Kidney epithelial cell (primary cell): ENCODE measurements at regions not wholly inside any gene's neighbourhood (a gene's known extent, or its start where the extent isn't known, plus 50 kb on each side); places are given as distances from the start of the nearest gene placed in this dataset.
"Not testable (repeated sequence)": the region's sequence is repeated elsewhere in the genome, so short reads cannot be mapped to it uniquely, and the experiment has no call there.

Source experiments
- DNase-seq: peaks from one replicate; pipeline ENCODE4 v3.0.0-alpha.2; 2010; ENCODE audit warnings: low read depth
- H3K27me3 ChIP-seq: 2 replicates; pipeline ENCODE4 v1.6.0; 2011; ENCODE audit warnings: low read length; ENCODE audit not compliant: control insufficient read depth, insufficient read depth
- H3K36me3 ChIP-seq: 2 replicates; pipeline ENCODE4 v1.5.1; 2011; ENCODE audit warnings: low read length; ENCODE audit not compliant: control insufficient read depth, insufficient read depth
- H3K4me3 ChIP-seq: 2 replicates; pipeline ENCODE4 v1.5.1; 2011; ENCODE audit warnings: low read depth, mild to moderate bottlenecking, control low read depth, low read length
- TF ChIP-seq, protein P1 (sequence below): IDR thresholded peaks from 2 replicates; pipeline ENCODE4 v1.5.1; 2011; ENCODE audit warnings: mild to moderate bottlenecking, moderate library complexity, low read length, control low read depth, inconsistent platforms; ENCODE audit not compliant: insufficient read depth, poor library complexity, severe bottlenecking

DNA sequence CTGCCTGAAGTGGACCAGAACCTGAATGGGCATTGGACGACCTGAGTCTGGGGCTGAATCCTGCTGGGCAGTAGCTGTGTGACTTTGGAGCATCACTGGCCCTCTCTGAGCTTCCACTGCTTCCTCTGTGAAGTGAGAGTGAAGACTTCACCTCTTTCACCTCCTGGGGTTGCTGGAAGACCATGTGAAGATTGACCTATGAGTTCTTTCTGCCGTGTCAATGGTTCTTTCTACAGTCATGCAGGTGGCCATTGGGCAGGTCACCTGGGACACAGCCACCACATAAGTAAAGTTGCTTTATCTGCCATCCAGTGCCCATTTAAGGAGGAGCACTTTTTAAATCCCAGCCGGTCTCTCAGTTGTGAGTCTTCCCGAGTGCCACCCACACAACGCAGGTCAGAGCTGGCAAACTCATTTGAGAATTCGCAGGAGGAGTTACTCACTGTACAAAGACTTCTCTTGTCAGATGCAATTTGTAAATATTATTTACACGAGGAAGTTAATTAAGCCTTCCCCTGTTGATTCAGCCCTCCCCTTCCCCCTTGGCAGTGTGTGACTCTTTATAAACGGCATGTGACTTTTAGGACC is 74.8 kb upstream of the TCL1B start:
- Histone ChIP-seq H3K36me3 (no peaks in the 10 kb centered on the region), H3K4me3 (no peak overlapping the region), H3K27me3 (peaks cover 8% of the 10 kb centered on the region)
- no peak for DNase-seq
- TF ChIP-seq, protein P1, sequence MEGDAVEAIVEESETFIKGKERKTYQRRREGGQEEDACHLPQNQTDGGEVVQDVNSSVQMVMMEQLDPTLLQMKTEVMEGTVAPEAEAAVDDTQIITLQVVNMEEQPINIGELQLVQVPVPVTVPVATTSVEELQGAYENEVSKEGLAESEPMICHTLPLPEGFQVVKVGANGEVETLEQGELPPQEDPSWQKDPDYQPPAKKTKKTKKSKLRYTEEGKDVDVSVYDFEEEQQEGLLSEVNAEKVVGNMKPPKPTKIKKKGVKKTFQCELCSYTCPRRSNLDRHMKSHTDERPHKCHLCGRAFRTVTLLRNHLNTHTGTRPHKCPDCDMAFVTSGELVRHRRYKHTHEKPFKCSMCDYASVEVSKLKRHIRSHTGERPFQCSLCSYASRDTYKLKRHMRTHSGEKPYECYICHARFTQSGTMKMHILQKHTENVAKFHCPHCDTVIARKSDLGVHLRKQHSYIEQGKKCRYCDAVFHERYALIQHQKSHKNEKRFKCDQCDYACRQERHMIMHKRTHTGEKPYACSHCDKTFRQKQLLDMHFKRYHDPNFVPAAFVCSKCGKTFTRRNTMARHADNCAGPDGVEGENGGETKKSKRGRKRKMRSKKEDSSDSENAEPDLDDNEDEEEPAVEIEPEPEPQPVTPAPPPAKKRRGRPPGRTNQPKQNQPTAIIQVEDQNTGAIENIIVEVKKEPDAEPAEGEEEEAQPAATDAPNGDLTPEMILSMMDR, result no peak

DNA sequence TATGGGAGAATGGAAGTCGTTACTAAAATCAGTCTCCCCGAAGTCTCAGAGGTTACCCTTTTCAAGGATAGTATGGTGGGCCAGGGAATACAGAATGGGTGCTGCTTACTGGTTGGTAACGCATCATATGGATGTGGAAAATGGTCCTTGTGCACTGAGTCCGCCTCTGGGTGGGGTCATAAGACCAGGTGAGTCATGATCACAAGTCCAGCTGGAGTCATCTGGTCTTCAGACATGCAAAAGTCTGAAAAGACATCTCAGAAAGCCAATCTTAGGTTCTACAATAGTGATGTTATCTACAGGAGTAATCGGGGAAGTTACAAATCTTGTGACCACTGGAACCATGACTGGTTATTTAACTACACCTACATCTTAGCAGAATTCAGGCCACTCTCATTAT is 71.9 kb upstream of the TCL1B start:
- Histone ChIP-seq H3K4me3 (no peak overlapping the region), H3K27me3 (peaks cover 8% of the 10 kb centered on the region), H3K36me3 (no peaks in the 10 kb centered on the region)
- TF ChIP-seq, protein P1, result no peak
- no peak for DNase-seq

DNA sequence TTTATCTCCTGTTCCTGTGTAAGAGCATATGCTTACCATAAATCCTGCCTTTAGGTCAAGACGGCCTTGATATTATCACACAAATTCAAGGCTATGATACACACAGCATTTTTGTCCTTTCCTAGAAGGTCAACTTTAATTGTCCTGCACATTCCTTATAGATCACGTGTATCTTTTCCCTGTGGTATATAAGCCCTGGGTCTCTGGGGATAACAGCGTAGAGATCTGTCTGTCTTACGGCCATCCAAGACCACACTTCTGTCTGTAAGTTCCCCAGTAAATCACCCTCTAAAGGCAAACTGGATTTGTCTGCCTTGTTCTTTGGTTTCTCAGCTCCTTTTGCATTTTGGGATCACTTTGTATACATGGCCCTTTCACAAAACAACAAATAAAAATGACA is 69.5 kb upstream of the TCL1B start:
- Histone ChIP-seq H3K27me3 (peaks cover 2% of the 10 kb centered on the region), H3K4me3 (no peak overlapping the region), H3K36me3 (no peaks in the 10 kb centered on the region)
- DNase-seq, result no peak
- TF ChIP-seq, protein P1, result no peak

DNA sequence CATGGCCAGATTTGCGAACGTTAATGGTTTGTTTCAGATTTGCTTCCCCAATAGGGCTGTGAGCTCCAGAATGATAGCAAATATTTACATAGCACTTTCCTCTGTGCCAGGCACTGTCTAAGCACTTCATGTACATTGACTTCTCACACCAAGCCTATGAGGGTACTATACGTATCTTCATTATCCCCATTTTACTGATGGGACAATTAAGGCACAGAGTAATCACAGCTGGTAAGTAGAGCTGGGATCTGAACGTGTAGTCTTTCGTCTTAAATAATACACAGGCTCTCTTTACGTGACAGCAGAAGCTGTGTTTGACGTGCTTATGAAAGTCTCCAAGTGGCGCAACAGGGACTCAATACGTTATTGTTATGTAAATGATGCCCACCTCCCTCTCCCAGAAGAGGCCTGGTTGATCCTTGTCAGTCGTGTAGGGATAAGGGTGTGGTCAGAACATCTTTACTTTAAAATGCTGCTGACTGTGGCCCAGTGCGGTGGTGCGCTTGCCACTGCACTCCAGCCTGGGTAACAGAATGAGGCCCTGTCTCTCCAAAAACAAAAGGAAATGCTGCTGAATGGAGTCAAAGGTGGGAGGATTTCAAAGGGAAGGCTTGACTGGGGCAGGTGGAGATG is 66.3 kb upstream of the TCL1B start:
- TF ChIP-seq, protein P1, result no peak
- no peak overlapping the region for H3K4me3 ChIP-seq
- no peaks in the 10 kb centered on the region for H3K36me3 ChIP-seq
- no peak for DNase-seq
- no peaks in the 10 kb centered on the region for H3K27me3 ChIP-seq

- no peaks in the 10 kb centered on the region for H3K27me3 ChIP-seq
- H3K4me3 ChIP-seq, result no peak overlapping the region
- H3K36me3 ChIP-seq, result no peaks in the 10 kb centered on the region
- DNase-seq, result no peak
- TF ChIP-seq, protein P1, result no peak
These were observed 65.6 kb upstream of the TCL1B start for GRCh38 chr14:95620659-95621059.

DNA sequence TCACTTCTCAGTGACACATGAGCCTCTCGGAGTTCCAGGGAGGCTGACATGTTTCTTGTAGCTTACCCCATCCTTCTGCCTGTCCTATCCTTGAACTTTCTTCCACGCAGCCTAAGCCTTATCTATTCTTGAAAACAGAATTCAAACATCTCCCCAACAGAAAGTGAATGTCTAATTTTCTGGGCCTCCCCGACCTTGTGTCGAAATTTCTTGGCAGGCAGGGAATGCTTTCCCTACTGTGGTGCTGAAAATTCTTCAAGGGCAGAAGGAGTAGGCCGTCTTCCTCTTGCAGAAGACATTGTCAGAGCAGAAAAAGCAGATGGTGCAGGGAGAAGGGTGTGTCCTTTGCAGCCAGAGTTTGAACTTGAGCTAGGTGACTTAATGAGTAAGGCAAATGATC is 63.0 kb upstream of the TCL1B start:
- TF ChIP-seq, protein P1, result no peak
- Histone ChIP-seq H3K27me3 (no peaks in the 10 kb centered on the region), H3K36me3 (no peaks in the 10 kb centered on the region), H3K4me3 (no peak overlapping the region)
- no peak for DNase-seq

- not testable (repeated sequence) for DNase-seq, H3K4me3 ChIP-seq, H3K27me3 ChIP-seq, H3K36me3 ChIP-seq
These were observed 60.5 kb upstream of the TCL1B start for GRCh38 chr14:95625710-95626109.
